ENCODE measurements at regions not wholly inside any gene's neighbourhood (a gene's known extent, or its start where the extent isn't known, plus 50 kb on each side); places are given as distances from the start of the nearest gene placed in this dataset.

GRCh38 chr13:50127726-50128291 is 112.6 kb downstream of the KCNRG start:
- H3K4me3 ChIP-seq, result peak overlapping the region; percentile 9 to 76
- H3K27me3 ChIP-seq, result peaks cover 9% of the 10 kb centered on the region
- no peaks in the 10 kb centered on the region for H3K9me3 ChIP-seq
- peaks cover 0 to 27% of the 10 kb centered on the region in 2 donors for H3K4me1 ChIP-seq
- intact Hi-C loops (cut with DNase I), result loop anchor here (5.0 to 10.0 kb wide), 3 partner anchors 294 to 1677 kb away; partner anchors contain the start of genes DHRS12 and INTS6
- H3K36me3 ChIP-seq, result no peaks in the 10 kb centered on the region
- no peak for TF ChIP-seq CTCF (IDR thresholded peaks at IDR 0.05)
- no peak for DNase-seq (ENCODE audit: low spot score in 2 of 2)
- no peak overlapping the region for H3K27ac ChIP-seq

GRCh38 chr13:50128428-50128931 is 113.2 kb downstream of the KCNRG start:
- no peak for TF ChIP-seq CTCF (IDR thresholded peaks at IDR 0.05)
- intact Hi-C loops (cut with DNase I), result loop anchor here (5.0 to 10.0 kb wide), 3 partner anchors 294 to 1676 kb away; partner anchors contain the start of genes DHRS12 and INTS6
- no peaks in the 10 kb centered on the region for H3K9me3 ChIP-seq
- no peak overlapping the region for H3K27ac ChIP-seq
- peaks cover 0 to 21% of the 10 kb centered on the region in 2 donors for H3K4me1 ChIP-seq
- no peak for DNase-seq (ENCODE audit: low spot score in 2 of 2)
- no peaks in the 10 kb centered on the region for H3K36me3 ChIP-seq
- H3K27me3 ChIP-seq, result peaks cover 9% of the 10 kb centered on the region
- H3K4me3 ChIP-seq, result no peak overlapping the region

- no peaks in the 10 kb centered on the region for H3K9me3 ChIP-seq
- peak overlapping the region in 1 of 2 donors; percentile 75 for H3K27ac ChIP-seq
- no peak for DNase-seq (ENCODE audit: low spot score in 2 of 2)
- no peak for TF ChIP-seq CTCF (IDR thresholded peaks at IDR 0.05)
- H3K27me3 ChIP-seq, result peaks cover 9% of the 10 kb centered on the region
- H3K36me3 ChIP-seq, result no peaks in the 10 kb centered on the region
- intact Hi-C loops (cut with DNase I), result loop anchor here (5.0 to 10.0 kb wide), 3 partner anchors 293 to 1676 kb away; partner anchors contain the start of genes DHRS12 and INTS6
- peaks cover 0 to 21% of the 10 kb centered on the region in 2 donors for H3K4me1 ChIP-seq
- H3K4me3 ChIP-seq, result peak overlapping the region; percentile 65 to 67
Observed at GRCh38 chr13:50129081-50129705, 113.9 kb downstream of the KCNRG start.

GRCh38 chr13:50129706-50130122 is 114.5 kb downstream of the KCNRG start:
- no peaks in the 10 kb centered on the region for H3K9me3 ChIP-seq
- peak overlapping the region; percentile 65 to 67 for H3K4me3 ChIP-seq
- no peak for TF ChIP-seq CTCF (IDR thresholded peaks at IDR 0.05)
- intact Hi-C loops (cut with DNase I), result loop anchor here (5.0 to 10.0 kb wide), 3 partner anchors 293 to 1675 kb away; partner anchors contain the start of genes DHRS12 and INTS6
- peaks cover 9% of the 10 kb centered on the region for H3K27me3 ChIP-seq
- no peaks in the 10 kb centered on the region for H3K36me3 ChIP-seq
- peak in 1 of 2 donors; percentile 68 for DNase-seq (ENCODE audit: low spot score in 2 of 2)
- H3K27ac ChIP-seq, result peak overlapping the region; percentile 71 to 75
- peaks cover 0 to 21% of the 10 kb centered on the region in 2 donors for H3K4me1 ChIP-seq

GRCh38 chr13:50130123-50130946 is 115.1 kb downstream of the KCNRG start:
- no peak for TF ChIP-seq CTCF (IDR thresholded peaks at IDR 0.05)
- H3K4me1 ChIP-seq, result peaks cover 0 to 21% of the 10 kb centered on the region in 2 donors
- H3K27me3 ChIP-seq, result peaks cover 9% of the 10 kb centered on the region
- peak overlapping the region; percentile 65 to 67 for H3K4me3 ChIP-seq
- intact Hi-C loops (cut with DNase I), result no loop called here
- DNase-seq (ENCODE audit: low spot score in 2 of 2), result peak in 1 of 2 donors; percentile 79
- no peaks in the 10 kb centered on the region for H3K36me3 ChIP-seq
- peak overlapping the region; percentile 71 to 75 for H3K27ac ChIP-seq
- no peaks in the 10 kb centered on the region for H3K9me3 ChIP-seq
